ENCODE measurements at regions not wholly inside any gene's neighbourhood (a gene's known extent, or its start where the extent isn't known, plus 50 kb on each side); places are given as distances from the start of the nearest gene placed in this dataset.

DNA sequence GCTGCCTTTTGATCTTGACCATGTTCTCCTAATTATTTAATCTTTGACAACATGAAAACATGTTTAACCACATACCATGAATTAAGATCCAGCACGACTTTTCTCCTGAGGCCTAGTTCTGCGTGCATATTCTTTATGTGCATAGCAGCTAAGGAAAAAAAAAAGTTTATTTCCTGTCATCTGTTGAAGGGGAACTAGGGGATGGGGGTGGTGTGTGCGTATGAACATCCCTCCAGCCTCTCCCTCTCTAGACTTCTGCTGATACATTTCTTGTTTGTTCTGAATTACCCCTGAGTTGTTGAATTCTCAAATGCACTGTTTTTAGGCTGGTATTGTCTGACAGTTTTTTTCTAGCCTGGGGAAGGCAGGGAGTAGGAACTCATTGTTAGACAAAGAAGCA lies 543.3 kb downstream of the FGF9 start:
- TF ChIP-seq, protein P1, sequence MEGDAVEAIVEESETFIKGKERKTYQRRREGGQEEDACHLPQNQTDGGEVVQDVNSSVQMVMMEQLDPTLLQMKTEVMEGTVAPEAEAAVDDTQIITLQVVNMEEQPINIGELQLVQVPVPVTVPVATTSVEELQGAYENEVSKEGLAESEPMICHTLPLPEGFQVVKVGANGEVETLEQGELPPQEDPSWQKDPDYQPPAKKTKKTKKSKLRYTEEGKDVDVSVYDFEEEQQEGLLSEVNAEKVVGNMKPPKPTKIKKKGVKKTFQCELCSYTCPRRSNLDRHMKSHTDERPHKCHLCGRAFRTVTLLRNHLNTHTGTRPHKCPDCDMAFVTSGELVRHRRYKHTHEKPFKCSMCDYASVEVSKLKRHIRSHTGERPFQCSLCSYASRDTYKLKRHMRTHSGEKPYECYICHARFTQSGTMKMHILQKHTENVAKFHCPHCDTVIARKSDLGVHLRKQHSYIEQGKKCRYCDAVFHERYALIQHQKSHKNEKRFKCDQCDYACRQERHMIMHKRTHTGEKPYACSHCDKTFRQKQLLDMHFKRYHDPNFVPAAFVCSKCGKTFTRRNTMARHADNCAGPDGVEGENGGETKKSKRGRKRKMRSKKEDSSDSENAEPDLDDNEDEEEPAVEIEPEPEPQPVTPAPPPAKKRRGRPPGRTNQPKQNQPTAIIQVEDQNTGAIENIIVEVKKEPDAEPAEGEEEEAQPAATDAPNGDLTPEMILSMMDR (conservative IDR thresholded peaks at IDR 0.05; ENCODE audit: low read depth in 2 of 2) = no peak
- TF ChIP-seq POLR2AphosphoS5 (IDR thresholded peaks at IDR 0.05; ENCODE audit: low read depth) (no peak), EZH2 (IDR thresholded peaks at IDR 0.05; ENCODE audit: low read depth, unreplicated experiment) (no peak), CREB1 (CRISPR knock-in tag; IDR thresholded peaks at IDR 0.05; ENCODE audit: low read depth) (no peak), EZH2phosphoT487 (IDR thresholded peaks at IDR 0.05; ENCODE audit: unreplicated experiment) (no peak), NANOG (IDR thresholded peaks at IDR 0.05; ENCODE audit: borderline replicate concordance) (no peak), STAT1 (IDR thresholded peaks at IDR 0.05; ENCODE audit: unreplicated experiment) (no peak)
- TF ChIP-seq, protein P2, sequence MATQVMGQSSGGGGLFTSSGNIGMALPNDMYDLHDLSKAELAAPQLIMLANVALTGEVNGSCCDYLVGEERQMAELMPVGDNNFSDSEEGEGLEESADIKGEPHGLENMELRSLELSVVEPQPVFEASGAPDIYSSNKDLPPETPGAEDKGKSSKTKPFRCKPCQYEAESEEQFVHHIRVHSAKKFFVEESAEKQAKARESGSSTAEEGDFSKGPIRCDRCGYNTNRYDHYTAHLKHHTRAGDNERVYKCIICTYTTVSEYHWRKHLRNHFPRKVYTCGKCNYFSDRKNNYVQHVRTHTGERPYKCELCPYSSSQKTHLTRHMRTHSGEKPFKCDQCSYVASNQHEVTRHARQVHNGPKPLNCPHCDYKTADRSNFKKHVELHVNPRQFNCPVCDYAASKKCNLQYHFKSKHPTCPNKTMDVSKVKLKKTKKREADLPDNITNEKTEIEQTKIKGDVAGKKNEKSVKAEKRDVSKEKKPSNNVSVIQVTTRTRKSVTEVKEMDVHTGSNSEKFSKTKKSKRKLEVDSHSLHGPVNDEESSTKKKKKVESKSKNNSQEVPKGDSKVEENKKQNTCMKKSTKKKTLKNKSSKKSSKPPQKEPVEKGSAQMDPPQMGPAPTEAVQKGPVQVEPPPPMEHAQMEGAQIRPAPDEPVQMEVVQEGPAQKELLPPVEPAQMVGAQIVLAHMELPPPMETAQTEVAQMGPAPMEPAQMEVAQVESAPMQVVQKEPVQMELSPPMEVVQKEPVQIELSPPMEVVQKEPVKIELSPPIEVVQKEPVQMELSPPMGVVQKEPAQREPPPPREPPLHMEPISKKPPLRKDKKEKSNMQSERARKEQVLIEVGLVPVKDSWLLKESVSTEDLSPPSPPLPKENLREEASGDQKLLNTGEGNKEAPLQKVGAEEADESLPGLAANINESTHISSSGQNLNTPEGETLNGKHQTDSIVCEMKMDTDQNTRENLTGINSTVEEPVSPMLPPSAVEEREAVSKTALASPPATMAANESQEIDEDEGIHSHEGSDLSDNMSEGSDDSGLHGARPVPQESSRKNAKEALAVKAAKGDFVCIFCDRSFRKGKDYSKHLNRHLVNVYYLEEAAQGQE (IDR thresholded peaks at IDR 0.05; ENCODE audit: unreplicated experiment) = no peak

Measured in GM23338 (cell line).